SK-N-SH (cell line): ENCODE measurements at regions not wholly inside any gene's neighbourhood (a gene's known extent, or its start where the extent isn't known, plus 50 kb on each side); places are given as distances from the start of the nearest gene placed in this dataset.

Experiments
- CTCF ChIA-PET: fragments of 300-600, 350-600 bp; formaldehyde crosslinking; extraction: SDS; loops from one replicate; lab custom pipeline; 2021; lab: Yijun Ruan, JAX
- POLR2A ChIA-PET: fragments of 350-600 bp; sonication (Branson Sonifier 250); formaldehyde crosslinking; extraction: SDS; loops from one replicate; lab custom pipeline; 2020; ENCODE audit warnings: antibody characterized with exemption, inconsistent platforms; lab: Yijun Ruan, JAX
- DNase-seq: peaks from one replicate; pipeline ENCODE4 v3.0.0; 2012
- H2AFZ ChIP-seq: fragments of 200-600 bp; sonication (generic); 2 replicates; pipeline ENCODE4 v1.8.1; 2016; ENCODE audit warnings: antibody characterized with exemption, mild to moderate bottlenecking, low read depth
- H3F3A ChIP-seq: fragments of 200-600 bp; sonication (generic); replicated peaks from 2 replicates; pipeline ENCODE3; 2016; ENCODE audit warnings: antibody characterized with exemption, mild to moderate bottlenecking; ENCODE audit not compliant: insufficient read depth
- H3K27ac ChIP-seq, 2 experiments: fragments of 200-500 bp in 1 of 2; fragments of 200-600 bp in 1 of 2; sonication (Bioruptor generic) in 1 of 2; sonication (generic), shearing (Covaris generic) in 1 of 2; 2 replicates each; pipeline versions ENCODE4 v1.5.1 to v1.6.1; 2014 to 2016; ENCODE audit warnings: low read depth in 2 of 2, inconsistent platforms in 1 of 2, low read length in 1 of 2, mild to moderate bottlenecking in 1 of 2, mixed read lengths in 1 of 2
- H3K27me3 ChIP-seq: fragments of 200-600 bp; sonication (generic), shearing (Covaris generic); 2 replicates; pipeline ENCODE4 v1.6.1; 2016; ENCODE audit warnings: mixed run types; ENCODE audit not compliant: insufficient read depth
- H3K36me3 ChIP-seq, 2 experiments: fragments of 200-500 bp in 1 of 2; fragments of 200-600 bp in 1 of 2; sonication (Bioruptor generic) in 1 of 2; sonication (generic) in 1 of 2; replicated peaks in 1 of 2; 2 replicates each; pipeline versions ENCODE3 to v1.5.1; 2014 to 2016; ENCODE audit warnings: low read length in 1 of 2, mild to moderate bottlenecking in 1 of 2; ENCODE audit not compliant: insufficient read depth in 2 of 2, control insufficient read depth in 1 of 2
- H3K4me1 ChIP-seq, 2 experiments: fragments of 200-500 bp in 1 of 2; fragments of 200-600 bp in 1 of 2; sonication (Bioruptor generic) in 1 of 2; sonication (generic), shearing (Covaris generic) in 1 of 2; 2 replicates each; pipeline versions ENCODE4 v1.5.1 to v1.6.1; 2014 to 2016; ENCODE audit warnings: low read depth in 1 of 2, low read length in 1 of 2, mixed run types in 1 of 2; ENCODE audit not compliant: insufficient read depth in 2 of 2, control insufficient read depth in 1 of 2
- H3K4me2 ChIP-seq: fragments of 200-600 bp; sonication (generic), shearing (Covaris generic); 2 replicates; pipeline ENCODE4 v1.6.1; 2017; ENCODE audit warnings: mixed run types
- H3K4me3 ChIP-seq, 2 experiments: fragments of 200-500 bp in 1 of 2; fragments of 200-600 bp in 1 of 2; sonication (Bioruptor generic) in 1 of 2; sonication (generic), shearing (Covaris generic) in 1 of 2; 2 replicates each; pipeline versions ENCODE4 v1.5.1 to v1.8.1; 2014 to 2016; ENCODE audit warnings: low read depth in 2 of 2, inconsistent platforms in 1 of 2, low read length in 1 of 2, mild to moderate bottlenecking in 1 of 2, mixed read lengths in 1 of 2, moderate library complexity in 1 of 2
- H3K79me2 ChIP-seq: fragments of 200-600 bp; sonication (generic); 2 replicates; pipeline ENCODE4 v1.8.1; 2017; ENCODE audit warnings: mild to moderate bottlenecking; ENCODE audit not compliant: insufficient read depth
- H3K9ac ChIP-seq: fragments of 200-600 bp; sonication (generic); 2 replicates; pipeline ENCODE4 v1.6.1; 2017; ENCODE audit warnings: mixed run types
- H3K9me2 ChIP-seq: fragments of 200-600 bp; sonication (generic); 2 replicates; pipeline ENCODE4 v1.6.1; 2017; ENCODE audit warnings: mixed run types
- H3K9me3 ChIP-seq: fragments of 200-600 bp; sonication (generic); 2 replicates; pipeline ENCODE4 v1.6.1; 2017; ENCODE audit warnings: mixed run types, mild to moderate bottlenecking, moderate library complexity
- H4K20me1 ChIP-seq: fragments of 200-600 bp; sonication (generic); 2 replicates; pipeline ENCODE4 v1.6.1; 2017; ENCODE audit warnings: mild to moderate bottlenecking, mixed run types; ENCODE audit not compliant: insufficient read depth
- CHD2 ChIP-seq: fragments of 150-350 bp; IDR thresholded peaks from 2 replicates; pipeline ENCODE4 v1.6.1; 2018; ENCODE audit warnings: low read length; ENCODE audit not compliant: partially characterized antibody
- EP300 ChIP-seq, 2 experiments: IDR thresholded peaks; 2 replicates each; pipeline versions ENCODE4 v1.4.0 to v1.6.1; 2012; ENCODE audit warnings: borderline replicate concordance in 1 of 2, low read depth in 1 of 2, low read length in 1 of 2
- EZH2phosphoT487 ChIP-seq: fragments of 200-600 bp; sonication (generic); IDR thresholded peaks from 2 replicates; pipeline ENCODE4 v1.6.1; 2017; ENCODE audit warnings: low read depth, mixed run types, mild to moderate bottlenecking, antibody characterized with exemption, moderate library complexity, borderline replicate concordance
- FOSL2 ChIP-seq: IDR thresholded peaks from 2 replicates; pipeline ENCODE4 v1.4.0; 2012; ENCODE audit warnings: low read depth, mild to moderate bottlenecking, moderate library complexity, borderline replicate concordance
- FOXJ3 ChIP-seq: sonication (generic); formaldehyde crosslinking; IDR thresholded peaks from 2 replicates; pipeline ENCODE4 v1.5.1; 2020; ENCODE audit warnings: mild to moderate bottlenecking, missing genetic modification reagents
- GABPA ChIP-seq: IDR thresholded peaks from 2 replicates; pipeline ENCODE4 v1.4.0; 2012; ENCODE audit warnings: low read depth, mild to moderate bottlenecking
- MEF2A ChIP-seq: IDR thresholded peaks from 2 replicates; pipeline ENCODE4 v1.4.0; 2012; ENCODE audit warnings: low read depth, borderline replicate concordance
- MXI1 ChIP-seq: IDR thresholded peaks from 2 replicates; pipeline ENCODE4 v1.6.1; 2012; ENCODE audit warnings: mild to moderate bottlenecking, low read depth, low read length, improper control_type of control experiment
- NFIC ChIP-seq: IDR thresholded peaks from 2 replicates; pipeline ENCODE4 v1.4.0; 2012; ENCODE audit warnings: borderline replicate concordance
- RAD21 ChIP-seq: IDR thresholded peaks from 2 replicates; pipeline ENCODE4 v1.6.1; 2012; ENCODE audit warnings: mild to moderate bottlenecking, low read length
- RFX5 ChIP-seq: IDR thresholded peaks from 2 replicates; pipeline ENCODE4 v1.6.1; 2012; ENCODE audit warnings: mild to moderate bottlenecking, improper control_type of control experiment, low read length
- TAF1 ChIP-seq: IDR thresholded peaks from 2 replicates; pipeline ENCODE4 v1.6.1; 2012; ENCODE audit warnings: low read depth, mild to moderate bottlenecking, low read length, moderate library complexity, borderline replicate concordance
- WGBS: methylation state at CpG from one replicate; pipeline ENCODE4 v1.1.6; 2017; ENCODE audit warnings: low lambda C conversion rate; 5-methylcytosine and 5-hydroxymethylcytosine counted together
- TF ChIP-seq, protein P1 (sequence below): fragments of 200-600 bp; sonication (generic); IDR thresholded peaks from 2 replicates; pipeline ENCODE4 v1.6.1; 2017; ENCODE audit warnings: antibody characterized with exemption, mild to moderate bottlenecking, moderate library complexity
- TF ChIP-seq, protein P2 (sequence below): fragments of 150-350 bp; IDR thresholded peaks from 2 replicates; pipeline ENCODE4 v1.6.1; 2016; ENCODE audit warnings: mild to moderate bottlenecking, low read depth, low read length
- TF ChIP-seq, protein P3 (sequence below): IDR thresholded peaks from 2 replicates; pipeline ENCODE4; 2012
- TF ChIP-seq, protein P4 (sequence below): IDR thresholded peaks from 2 replicates; pipeline ENCODE4 v1.4.0; 2012; ENCODE audit warnings: low read depth, borderline replicate concordance

DNA sequence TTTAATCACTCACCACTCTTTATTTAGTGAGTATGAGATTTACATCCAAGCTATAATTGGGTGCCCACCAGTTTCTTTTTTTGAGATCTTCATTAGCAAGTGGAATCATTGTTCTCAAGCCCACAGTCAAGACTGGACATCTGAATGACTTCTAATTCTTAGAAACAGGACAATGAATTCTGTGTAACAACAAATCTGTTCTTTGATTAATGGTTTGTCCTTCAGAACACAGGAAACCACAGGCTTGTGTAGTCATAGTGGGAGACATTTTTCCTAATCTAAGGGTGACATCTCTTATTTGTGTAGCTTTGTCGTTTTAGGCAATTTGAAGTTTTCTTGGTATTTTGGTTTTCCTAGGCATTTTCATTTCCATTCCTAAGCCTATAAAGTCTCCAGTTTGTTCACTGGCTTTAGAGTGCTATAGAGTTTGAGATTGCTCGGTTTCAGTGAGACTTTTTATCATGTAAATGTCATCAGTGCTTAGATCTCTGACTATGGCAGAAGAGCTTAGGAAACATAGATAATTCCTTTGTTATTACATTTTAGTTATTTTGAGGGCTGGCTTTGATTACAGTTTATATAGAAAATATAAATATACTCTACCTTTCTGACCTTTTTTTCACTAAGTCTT lies 903.9 kb upstream of the MAP3K7 start:
- H3K27me3 ChIP-seq: no peaks in the 10 kb centered on the region
- H3K27ac ChIP-seq: no peak overlapping the region
- no peak overlapping the region for H2AFZ ChIP-seq
- H3K4me3 ChIP-seq: no peak overlapping the region
- WGBS: 0% methylated on average over 2 of the region's 2 CpGs
- CTCF ChIA-PET: interaction anchor here (0.5 kb wide), 1 partner anchor 1014 kb away, joined by 3 read pairs; no protein-coding TSS in a partner anchor
- H3K9me2 ChIP-seq: no peaks in the 10 kb centered on the region
- no peaks in the 10 kb centered on the region for H3K4me1 ChIP-seq
- POLR2A ChIA-PET: no interaction called here
- H3K4me2 ChIP-seq: no peak overlapping the region
- no peaks in the 10 kb centered on the region for H4K20me1 ChIP-seq
- H3K36me3 ChIP-seq: no peaks in the 10 kb centered on the region
- no peak for TF ChIP-seq GABPA
- TF ChIP-seq EP300 (IDR thresholded peaks at IDR 0.05; ENCODE audit: borderline replicate concordance in 1 of 2, low read depth in 1 of 2, low read length in 1 of 2): no peak
- TF ChIP-seq, protein P1, sequence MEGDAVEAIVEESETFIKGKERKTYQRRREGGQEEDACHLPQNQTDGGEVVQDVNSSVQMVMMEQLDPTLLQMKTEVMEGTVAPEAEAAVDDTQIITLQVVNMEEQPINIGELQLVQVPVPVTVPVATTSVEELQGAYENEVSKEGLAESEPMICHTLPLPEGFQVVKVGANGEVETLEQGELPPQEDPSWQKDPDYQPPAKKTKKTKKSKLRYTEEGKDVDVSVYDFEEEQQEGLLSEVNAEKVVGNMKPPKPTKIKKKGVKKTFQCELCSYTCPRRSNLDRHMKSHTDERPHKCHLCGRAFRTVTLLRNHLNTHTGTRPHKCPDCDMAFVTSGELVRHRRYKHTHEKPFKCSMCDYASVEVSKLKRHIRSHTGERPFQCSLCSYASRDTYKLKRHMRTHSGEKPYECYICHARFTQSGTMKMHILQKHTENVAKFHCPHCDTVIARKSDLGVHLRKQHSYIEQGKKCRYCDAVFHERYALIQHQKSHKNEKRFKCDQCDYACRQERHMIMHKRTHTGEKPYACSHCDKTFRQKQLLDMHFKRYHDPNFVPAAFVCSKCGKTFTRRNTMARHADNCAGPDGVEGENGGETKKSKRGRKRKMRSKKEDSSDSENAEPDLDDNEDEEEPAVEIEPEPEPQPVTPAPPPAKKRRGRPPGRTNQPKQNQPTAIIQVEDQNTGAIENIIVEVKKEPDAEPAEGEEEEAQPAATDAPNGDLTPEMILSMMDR: no peak
- no peak for TF ChIP-seq NFIC
- TF ChIP-seq, protein P2, sequence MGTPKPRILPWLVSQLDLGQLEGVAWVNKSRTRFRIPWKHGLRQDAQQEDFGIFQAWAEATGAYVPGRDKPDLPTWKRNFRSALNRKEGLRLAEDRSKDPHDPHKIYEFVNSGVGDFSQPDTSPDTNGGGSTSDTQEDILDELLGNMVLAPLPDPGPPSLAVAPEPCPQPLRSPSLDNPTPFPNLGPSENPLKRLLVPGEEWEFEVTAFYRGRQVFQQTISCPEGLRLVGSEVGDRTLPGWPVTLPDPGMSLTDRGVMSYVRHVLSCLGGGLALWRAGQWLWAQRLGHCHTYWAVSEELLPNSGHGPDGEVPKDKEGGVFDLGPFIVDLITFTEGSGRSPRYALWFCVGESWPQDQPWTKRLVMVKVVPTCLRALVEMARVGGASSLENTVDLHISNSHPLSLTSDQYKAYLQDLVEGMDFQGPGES: no peak
- no peak for TF ChIP-seq RAD21
- no peaks in the 10 kb centered on the region for H3F3A ChIP-seq
- no peak overlapping the region for H3K9ac ChIP-seq
- DNase-seq: no peak
- H3K9me3 ChIP-seq: no peaks in the 10 kb centered on the region
- no peaks in the 10 kb centered on the region for H3K79me2 ChIP-seq

DNA sequence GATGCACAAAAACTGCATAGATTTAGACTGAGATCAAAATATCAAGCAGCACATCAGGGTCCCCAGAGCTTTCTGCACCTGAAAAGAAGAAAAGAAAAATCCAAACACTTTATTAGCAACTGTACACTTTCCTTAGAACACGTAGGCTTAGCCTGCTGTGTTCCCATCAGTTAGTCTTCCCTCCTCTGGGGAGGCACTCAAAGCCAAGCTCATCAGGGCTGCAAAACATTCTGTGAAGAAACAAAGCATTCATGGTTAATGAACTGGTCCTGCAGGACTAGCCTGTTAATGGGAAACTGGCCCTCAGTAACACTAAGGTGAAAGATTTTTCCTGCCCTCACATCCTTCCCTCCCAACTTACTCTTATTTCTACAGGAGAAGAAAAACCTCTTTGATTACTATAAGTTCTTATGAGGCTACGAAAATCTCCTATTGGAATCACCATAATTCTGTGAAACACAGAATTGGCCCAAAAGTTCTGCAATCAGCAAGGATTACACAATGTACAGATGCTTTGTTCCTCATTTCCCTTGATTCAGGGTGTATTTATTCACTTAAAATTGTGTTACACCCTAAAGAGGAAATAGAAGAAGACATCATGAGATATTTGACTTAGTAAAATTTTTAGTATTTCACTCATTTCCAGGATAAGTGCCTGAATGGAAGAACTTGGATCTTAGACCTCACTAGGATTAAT lies 901.0 kb upstream of the MAP3K7 start:
- H3K4me3 ChIP-seq: no peak overlapping the region
- no peaks in the 10 kb centered on the region for H3K9me3 ChIP-seq
- H3F3A ChIP-seq: no peaks in the 10 kb centered on the region
- no peak for DNase-seq
- no peak overlapping the region for H3K27ac ChIP-seq
- H4K20me1 ChIP-seq: no peaks in the 10 kb centered on the region
- H3K79me2 ChIP-seq: no peaks in the 10 kb centered on the region
- H3K4me1 ChIP-seq: no peaks in the 10 kb centered on the region
- H3K9me2 ChIP-seq: no peaks in the 10 kb centered on the region
- CTCF ChIA-PET: no interaction called here
- no peak overlapping the region for H2AFZ ChIP-seq
- POLR2A ChIA-PET: no interaction called here
- no peaks in the 10 kb centered on the region for H3K36me3 ChIP-seq
- H3K27me3 ChIP-seq: no peaks in the 10 kb centered on the region
- no peak overlapping the region for H3K4me2 ChIP-seq
- WGBS: 2% methylated on average over 2 of the region's 2 CpGs
- H3K9ac ChIP-seq: no peak overlapping the region
- TF ChIP-seq MXI1 (no peak), MEF2A (no peak), CHD2 (no peak), TAF1 (no peak), EZH2phosphoT487 (no peak), FOXJ3 (no peak), RFX5 (no peak), FOSL2 (no peak), NFIC (no peak)
- TF ChIP-seq, protein P3, sequence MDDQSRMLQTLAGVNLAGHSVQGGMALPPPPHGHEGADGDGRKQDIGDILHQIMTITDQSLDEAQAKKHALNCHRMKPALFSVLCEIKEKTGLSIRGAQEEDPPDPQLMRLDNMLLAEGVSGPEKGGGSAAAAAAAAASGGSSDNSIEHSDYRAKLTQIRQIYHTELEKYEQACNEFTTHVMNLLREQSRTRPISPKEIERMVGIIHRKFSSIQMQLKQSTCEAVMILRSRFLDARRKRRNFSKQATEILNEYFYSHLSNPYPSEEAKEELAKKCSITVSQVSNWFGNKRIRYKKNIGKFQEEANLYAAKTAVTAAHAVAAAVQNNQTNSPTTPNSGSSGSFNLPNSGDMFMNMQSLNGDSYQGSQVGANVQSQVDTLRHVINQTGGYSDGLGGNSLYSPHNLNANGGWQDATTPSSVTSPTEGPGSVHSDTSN: no peak
- TF ChIP-seq, protein P2: no peak
- TF ChIP-seq, protein P4, sequence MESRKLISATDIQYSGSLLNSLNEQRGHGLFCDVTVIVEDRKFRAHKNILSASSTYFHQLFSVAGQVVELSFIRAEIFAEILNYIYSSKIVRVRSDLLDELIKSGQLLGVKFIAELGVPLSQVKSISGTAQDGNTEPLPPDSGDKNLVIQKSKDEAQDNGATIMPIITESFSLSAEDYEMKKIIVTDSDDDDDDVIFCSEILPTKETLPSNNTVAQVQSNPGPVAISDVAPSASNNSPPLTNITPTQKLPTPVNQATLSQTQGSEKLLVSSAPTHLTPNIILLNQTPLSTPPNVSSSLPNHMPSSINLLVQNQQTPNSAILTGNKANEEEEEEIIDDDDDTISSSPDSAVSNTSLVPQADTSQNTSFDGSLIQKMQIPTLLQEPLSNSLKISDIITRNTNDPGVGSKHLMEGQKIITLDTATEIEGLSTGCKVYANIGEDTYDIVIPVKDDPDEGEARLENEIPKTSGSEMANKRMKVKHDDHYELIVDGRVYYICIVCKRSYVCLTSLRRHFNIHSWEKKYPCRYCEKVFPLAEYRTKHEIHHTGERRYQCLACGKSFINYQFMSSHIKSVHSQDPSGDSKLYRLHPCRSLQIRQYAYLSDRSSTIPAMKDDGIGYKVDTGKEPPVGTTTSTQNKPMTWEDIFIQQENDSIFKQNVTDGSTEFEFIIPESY: no peak
